ENCODE measurements at regions not wholly inside any gene's neighbourhood (a gene's known extent, or its start where the extent isn't known, plus 50 kb on each side); places are given as distances from the start of the nearest gene placed in this dataset.
A peak's percentile ranks its signal among the peaks of the same experiment; 100 is the strongest.

GRCh38 chrX:40468033-40468846 lies 112.5 kb upstream of the ATP6AP2 start:
- TF ChIP-seq, protein P1, sequence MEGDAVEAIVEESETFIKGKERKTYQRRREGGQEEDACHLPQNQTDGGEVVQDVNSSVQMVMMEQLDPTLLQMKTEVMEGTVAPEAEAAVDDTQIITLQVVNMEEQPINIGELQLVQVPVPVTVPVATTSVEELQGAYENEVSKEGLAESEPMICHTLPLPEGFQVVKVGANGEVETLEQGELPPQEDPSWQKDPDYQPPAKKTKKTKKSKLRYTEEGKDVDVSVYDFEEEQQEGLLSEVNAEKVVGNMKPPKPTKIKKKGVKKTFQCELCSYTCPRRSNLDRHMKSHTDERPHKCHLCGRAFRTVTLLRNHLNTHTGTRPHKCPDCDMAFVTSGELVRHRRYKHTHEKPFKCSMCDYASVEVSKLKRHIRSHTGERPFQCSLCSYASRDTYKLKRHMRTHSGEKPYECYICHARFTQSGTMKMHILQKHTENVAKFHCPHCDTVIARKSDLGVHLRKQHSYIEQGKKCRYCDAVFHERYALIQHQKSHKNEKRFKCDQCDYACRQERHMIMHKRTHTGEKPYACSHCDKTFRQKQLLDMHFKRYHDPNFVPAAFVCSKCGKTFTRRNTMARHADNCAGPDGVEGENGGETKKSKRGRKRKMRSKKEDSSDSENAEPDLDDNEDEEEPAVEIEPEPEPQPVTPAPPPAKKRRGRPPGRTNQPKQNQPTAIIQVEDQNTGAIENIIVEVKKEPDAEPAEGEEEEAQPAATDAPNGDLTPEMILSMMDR (IDR thresholded peaks at IDR 0.05), result peak; percentile 24
- no peak for TF ChIP-seq EZH2 (IDR thresholded peaks at IDR 0.05; ENCODE audit: borderline replicate concordance, insufficient read depth, low read depth, low read length, poor library complexity, severe bottlenecking)
